ENCODE measurements at regions not wholly inside any gene's neighbourhood (a gene's known extent, or its start where the extent isn't known, plus 50 kb on each side); places are given as distances from the start of the nearest gene placed in this dataset.

- DNase-seq = no peak
Measured at GRCh38 chr20:50286609-50287008, 96.0 kb downstream of the CEBPB start.

- DNase-seq = no peak
Measured at GRCh38 chr20:50287512-50287911, 96.9 kb downstream of the CEBPB start.

- no peak for DNase-seq
Measured at GRCh38 chr20:50288128-50288623, 97.5 kb downstream of the CEBPB start.

- DNase-seq = no peak
Measured at GRCh38 chr20:50289581-50289980, 99.0 kb downstream of the CEBPB start.

GRCh38 chr20:50290112-50290511, 99.5 kb downstream of the CEBPB start:
- DNase-seq = no peak

GRCh38 chr20:50290808-50291207, 100.2 kb downstream of the CEBPB start:
- no peak for DNase-seq

- no peak for DNase-seq
Measured at GRCh38 chr20:50291254-50292078, 100.8 kb downstream of the CEBPB start.

- DNase-seq = no peak
Measured at GRCh38 chr20:50292079-50292590, 101.5 kb downstream of the CEBPB start.

DNA sequence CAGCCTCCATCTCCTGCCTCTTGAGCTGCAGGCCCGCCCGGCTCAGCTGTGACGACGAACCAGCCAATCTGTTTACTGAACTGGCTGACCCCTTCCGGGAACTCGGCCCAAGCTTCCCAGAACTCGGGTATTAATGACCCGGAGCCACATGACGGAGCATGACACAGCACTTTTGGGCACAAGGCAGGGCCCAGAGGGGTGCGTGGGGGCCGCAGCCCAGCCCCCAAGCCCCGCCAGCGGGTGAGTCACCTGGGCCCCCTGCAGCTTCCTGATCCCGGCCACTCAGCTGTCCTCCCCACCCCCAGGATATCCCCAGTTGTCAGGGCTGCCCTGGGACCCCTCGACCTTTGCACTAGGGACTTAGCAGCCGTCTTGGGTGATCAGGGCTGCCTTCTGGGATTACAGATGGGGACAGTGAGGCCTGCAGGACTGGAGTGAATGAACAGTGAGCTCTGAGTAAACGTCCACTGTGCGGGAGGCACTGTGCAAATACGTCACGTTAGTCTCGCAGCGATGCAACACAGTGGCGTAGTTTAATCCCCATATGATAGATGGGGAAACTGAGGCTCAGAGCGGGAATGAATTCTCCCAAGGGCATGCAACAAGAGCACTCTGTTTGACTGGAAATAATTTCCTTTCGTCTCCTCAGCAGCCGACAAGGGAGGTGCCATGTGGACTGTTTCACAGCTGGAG, 102.1 kb downstream of the CEBPB start:
- no peak for DNase-seq

DNA sequence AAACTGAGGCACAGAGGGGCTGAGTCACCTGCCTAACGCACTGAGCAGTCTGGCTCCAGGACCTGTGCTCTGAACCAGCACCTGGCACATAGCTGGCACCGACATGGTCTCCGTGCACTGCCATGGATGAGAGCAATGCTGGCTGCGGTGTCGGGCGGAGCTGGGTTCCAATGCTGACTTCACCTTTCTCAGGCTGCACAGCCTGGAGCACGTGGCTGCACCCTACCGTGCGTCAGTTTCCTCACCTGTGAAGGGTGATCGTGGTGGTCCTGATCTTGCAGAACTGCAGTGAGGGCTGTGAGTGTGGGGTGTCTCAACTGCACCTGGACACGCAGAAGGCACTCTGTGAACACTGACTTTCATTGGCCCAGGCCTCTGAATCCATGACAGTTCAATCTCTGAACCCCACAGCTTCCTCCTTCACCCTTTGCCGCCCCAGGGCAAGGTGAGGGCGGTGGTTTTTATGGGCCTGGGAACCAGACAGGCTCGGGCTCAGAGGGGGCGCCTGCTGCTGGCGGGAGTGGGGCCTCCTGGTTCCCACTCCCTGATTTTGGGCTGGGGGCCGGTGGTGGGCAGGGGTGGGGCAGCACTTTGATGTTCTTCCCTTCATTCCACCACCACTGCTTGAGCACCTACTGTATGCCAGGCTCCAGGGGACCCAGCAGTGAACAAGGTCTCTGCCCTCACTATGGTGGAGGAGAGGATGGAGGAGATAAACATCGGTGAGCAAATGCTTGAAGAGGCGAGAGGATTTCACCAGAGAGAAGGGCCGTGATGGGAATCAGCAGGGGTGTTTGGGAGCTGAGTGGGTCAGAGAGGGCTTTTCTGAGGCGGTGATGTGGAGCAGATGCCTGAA, 102.9 kb downstream of the CEBPB start:
- no peak for DNase-seq

- no peak for DNase-seq
Measured at GRCh38 chr20:50294164-50295088, 103.8 kb downstream of the CEBPB start.

GRCh38 chr20:50295345-50295744, 104.7 kb downstream of the CEBPB start:
- no peak for DNase-seq

DNA sequence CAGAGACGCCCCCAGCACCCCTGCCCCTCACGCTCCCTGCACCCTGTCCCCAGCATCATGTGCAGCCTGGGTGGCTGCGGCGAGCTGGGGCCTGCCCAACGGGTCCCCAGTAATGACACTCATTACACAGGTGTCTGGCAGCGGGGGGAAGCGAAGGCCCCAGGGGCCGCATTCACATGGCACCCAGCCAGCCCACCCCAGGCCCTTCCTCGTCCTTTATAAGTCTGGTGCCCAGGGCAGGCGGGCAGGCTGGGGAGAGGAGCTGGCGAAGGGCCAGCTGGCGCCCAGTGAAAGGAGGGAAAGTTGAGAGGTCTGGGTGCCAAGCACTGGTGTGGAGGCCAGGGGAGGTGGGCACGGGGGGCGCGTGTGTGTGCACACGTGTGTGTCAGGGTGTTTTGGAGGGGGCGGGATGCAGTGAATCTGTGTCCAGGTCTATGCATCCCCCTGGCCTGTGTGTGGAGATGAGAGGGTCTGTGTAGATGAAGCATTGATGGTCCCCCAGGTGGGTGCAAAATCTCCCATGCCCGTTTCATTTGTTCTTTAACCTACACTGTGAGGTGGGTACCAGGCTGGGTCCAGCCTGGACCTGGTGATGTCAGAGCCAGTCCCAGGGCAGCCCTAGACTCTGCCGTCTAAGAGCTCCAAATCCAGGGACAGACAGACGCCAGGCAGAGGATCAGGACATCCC, 105.3 kb downstream of the CEBPB start:
- DNase-seq = no peak

GRCh38 chr20:50296450-50297375, 106.1 kb downstream of the CEBPB start:
- DNase-seq = no peak

DNA sequence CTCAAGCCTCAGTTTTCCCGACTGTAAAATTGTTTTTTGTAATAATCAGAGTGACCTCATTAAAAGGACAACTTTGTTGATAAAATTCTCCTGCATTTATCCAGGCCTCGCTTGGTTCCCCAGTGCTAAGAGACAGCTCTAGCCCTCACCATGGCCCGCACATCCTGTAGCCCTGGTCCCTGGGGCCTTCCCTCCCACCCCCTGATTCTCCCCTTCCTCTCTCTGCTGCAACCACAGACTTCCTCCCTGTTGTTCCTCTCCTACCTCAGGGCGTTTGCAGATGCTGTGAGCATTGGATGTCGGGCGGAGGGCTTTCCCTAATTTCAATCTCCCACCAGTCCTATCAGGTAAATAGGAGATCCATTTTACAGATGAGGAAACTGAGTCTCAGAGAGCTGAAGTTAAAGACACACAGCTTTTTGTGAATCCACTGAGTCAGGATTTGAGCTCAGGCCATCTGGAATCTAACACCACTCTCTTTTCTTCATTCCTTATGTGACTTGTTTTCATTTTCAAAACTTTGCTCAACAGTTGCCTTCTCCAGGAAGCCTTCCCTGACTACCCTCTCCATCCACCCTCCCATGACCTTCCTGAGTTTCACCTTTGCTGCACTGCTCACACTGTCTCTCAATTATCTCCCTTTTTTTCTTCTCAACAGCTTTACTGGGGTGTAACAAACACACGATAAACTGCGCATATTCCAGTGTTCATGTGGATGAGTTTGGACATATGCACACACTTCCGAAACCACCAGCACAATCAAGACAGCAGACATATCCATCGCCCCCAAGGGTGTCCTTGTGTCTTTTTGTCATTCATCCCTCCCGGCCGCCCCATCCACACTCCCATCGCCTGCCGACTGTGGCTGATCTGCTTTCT, 107.1 kb downstream of the CEBPB start:
- DNase-seq = no peak

DNA sequence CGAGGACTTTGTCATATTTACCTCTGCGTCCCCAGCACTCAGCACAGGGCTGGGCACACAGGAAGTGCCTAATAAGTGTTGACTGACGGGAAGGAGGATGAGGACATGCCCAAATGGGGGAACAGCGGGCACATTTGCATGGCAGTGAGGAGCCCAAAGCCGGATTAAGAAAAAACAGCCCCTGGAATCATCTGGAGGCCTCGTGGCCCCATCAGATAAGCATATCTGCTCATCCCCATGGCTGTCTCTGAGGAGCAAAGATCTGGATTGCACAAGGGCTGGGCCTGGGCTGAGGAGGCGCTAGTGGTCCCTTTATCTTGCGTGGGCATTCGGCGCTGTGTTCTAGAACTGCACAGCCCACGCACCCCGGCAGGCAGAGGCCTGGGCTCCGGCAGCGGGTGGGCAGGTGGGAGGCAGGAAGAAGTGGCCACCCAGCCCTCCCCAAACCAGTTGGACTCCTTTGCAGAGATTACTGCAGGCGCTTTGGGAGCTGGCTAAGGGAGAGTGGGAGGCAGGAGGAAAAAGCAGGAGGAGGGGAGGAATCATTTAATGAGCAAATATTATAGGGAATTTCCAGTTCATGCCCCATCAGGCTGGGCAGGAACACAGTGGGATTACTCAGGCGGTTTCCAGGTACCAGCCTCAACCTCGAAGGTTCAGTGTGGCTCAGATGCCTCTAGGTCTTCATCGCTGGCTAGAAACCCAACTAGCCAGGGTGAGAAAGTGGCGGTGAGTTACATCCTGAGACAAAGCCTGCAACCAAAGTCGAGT, 108.1 kb downstream of the CEBPB start:
- no peak for DNase-seq

- DNase-seq = no peak
Measured at GRCh38 chr20:50299325-50299629, 108.6 kb downstream of the CEBPB start.

DNA sequence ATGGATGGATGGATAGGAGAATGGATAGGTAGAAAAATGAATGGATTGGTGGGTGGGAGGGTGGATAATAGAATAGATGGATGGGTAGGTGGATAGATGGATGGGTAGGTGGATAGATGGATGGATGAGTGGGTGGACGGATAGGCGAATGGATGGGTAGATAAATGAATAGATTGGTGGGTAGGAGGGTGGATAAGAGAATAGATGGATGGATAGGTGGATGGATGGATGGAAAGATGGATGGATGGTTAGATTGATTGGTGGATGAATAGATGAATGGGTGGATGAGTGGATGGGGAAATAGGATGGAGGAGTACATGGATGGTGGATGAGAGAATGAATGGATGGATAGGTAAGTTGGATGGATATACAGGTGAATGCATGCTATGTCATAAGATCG, 110.5 kb downstream of the CEBPB start:
- DNase-seq = no peak
